ENCODE measurements at regions not wholly inside any gene's neighbourhood (a gene's known extent, or its start where the extent isn't known, plus 50 kb on each side); places are given as distances from the start of the nearest gene placed in this dataset.
"Not testable (repeated sequence)": the region's sequence is repeated elsewhere in the genome, so short reads cannot be mapped to it uniquely, and the experiment has no call there.

DNA sequence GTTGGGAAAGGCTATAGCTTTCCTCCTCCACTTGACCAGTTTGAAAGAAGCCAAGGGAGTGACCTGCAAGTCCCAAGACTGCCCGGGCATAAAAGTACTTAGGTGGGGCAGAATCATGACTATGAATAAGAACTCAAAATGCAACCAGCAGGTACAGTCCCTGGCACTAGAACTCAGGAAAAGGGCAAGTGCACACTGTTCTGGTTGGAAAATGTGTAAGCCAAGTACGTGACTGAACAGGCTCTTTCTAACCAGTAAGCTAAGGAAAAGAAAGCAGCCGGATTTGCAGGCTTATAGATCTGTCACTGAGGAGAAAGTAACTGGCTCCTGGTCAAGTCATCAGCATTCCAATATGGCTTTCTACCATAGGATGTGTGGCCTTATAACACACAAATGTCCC is 101.2 kb upstream of the SLC4A7 start:
- DNase-seq: no peak

DNA sequence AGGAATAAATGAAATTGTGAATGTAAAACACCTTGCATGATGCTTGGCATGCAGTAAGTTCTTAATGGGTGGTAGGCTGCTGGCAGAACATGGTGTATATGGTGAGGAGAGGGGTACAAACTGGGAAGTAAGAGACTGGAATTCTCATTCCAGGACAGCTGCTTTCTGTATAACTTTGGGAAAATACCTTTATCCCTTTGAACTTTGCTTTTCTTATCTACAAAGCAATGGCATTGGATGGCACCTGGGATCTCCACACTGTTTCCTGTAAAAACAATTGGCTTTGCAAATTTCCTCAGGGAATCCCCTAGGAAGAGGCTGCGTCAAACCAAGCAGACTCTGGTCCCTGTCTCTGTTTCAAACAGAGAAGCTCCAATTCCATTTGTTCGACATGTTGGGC is 100.7 kb upstream of the SLC4A7 start:
- DNase-seq: no peak

DNA sequence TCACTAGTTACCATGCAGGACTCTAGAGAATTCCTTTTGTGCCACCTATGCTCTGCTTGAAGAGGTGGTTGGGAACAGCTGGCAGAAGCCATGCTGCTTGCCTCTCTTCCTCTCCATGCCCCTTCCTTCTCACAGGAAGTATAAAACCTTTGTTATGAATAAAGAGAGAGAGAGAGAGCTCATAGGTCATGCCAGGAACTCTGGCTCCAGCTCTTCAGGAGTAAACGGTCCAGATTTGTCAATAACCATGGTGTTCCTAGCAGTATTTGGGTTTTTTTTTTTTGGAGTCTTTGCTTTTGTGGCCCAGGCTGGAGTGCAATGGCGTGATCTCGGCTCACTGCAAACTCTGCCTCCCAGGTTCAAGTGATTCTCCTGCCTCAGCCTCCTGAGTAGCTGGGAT is 97.7 kb upstream of the SLC4A7 start:
- no peak for DNase-seq

DNA sequence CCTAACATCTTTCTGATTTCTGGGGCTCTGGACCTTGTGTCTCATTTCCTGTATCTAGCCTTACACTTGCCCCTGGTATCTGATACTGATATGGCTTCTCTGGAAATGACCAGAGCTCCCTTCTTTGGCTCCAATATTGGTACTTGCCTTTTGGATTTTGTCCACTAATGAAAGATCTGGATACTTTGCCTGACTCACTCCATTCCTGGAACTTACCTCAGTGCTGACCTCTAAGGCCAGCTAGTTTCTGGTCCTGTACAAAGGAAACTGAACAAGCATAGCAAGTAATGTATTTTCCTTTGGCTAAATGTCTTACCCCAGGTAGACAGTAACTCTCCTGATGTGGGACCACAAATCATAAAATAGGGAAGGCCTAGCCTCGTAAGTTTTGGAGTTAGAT is 93.8 kb upstream of the SLC4A7 start:
- no peak for DNase-seq

DNA sequence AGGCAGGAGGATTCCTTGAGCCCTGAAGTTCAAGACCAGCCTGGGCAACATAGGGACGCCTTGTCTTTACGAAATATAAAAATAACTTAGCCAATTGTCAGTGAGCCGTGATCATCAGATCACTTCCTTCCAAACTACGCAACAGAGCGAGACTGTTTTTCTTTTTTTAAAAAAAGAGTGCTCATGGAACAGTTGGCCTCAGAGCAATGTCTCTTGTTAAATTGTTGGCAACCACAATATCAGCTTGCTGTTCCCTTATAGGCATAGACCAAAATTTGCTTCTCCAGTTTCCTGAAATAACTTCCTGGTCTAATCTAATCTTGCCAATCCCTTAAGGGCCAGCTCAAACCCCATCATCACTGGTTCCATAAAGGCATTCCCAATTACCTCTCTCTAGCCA is 93.3 kb upstream of the SLC4A7 start:
- DNase-seq: no peak

DNA sequence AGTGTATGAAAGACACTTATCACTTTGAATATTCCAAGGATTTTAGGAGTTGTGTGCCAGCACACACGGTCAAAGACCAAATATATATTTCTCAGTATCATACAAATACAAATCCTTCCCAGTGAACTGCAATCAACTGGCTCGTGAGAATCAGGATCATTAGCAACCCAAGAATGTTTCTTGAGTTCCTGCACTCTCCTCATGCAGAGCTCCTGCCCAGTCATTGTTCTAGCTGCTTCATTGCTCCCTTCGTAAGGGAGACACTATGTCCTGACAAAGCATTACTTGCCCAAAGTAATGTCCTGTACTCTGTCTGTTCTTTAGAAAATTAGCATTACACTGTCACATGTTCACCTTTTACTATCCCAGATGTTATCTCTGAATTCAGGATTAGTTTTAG is 92.0 kb upstream of the SLC4A7 start:
- DNase-seq: no peak

DNA sequence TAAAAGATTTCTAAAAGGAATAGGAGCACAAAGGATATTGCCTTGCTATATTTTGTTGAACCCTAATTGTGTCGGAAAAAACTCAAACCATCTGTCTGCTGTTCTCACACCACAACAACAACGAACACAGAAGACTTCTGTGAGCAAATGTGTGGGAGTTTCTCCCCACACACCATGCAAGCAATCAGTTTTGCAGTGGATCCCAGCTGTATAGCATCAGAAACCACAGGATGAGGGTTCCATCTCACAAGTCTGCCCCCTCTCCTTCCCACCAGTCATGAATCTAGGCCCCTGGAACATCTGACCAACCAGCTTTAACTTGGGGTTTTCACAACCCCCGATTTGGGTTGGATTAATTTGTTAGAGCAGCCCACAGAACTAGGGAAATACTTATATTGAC is 91.3 kb upstream of the SLC4A7 start:
- DNase-seq: no peak

DNA sequence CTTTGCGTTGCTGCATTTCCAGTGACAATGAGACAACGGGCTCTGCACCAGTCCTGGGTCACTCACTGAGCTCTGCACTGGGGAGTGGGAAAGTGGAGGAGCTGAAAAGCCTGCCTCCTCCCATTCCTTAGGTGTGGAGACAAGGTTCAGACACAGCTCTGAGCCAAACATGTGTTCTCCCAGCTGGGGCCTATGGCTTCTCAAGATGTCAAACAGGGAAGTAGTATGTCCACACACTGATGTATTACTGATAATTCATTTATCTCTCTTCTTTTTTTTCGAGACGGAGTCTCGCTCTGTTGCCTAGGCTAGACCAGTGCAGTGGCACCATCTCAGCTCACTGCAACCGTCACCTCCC is 90.2 kb upstream of the SLC4A7 start:
- DNase-seq: peak in 1 of 2 experiments; percentile 3

DNA sequence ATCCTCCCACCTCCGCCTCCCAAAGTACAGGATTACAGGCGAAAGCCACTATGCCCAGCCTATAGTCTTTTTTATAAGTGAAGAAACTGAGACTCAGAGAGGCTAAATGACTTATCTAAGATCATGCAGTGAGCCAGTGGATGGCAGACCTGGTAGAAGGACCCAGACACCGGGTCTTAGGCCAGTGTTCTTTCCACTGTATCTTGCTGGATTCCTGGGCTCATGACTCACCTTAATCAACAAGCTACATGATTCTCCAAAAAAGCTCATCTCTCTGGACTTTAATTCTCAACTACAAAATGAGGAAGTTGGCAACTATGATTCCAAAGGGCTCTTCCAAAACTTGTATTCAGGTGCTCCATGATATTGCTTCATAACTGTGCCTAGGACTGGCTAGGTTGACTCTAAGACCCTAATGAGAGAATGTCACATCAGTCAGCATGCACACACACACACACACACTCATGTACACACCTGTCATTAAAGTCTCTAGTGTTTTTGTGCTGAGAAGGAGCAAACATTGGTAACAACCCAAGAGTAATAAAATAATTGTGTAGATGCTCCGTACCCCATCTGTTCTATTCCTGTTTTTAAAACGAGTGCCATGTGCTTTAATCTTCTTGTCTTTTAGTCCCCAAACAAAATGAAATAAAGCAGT is 89.7 kb upstream of the SLC4A7 start:
- DNase-seq: no peak

DNA sequence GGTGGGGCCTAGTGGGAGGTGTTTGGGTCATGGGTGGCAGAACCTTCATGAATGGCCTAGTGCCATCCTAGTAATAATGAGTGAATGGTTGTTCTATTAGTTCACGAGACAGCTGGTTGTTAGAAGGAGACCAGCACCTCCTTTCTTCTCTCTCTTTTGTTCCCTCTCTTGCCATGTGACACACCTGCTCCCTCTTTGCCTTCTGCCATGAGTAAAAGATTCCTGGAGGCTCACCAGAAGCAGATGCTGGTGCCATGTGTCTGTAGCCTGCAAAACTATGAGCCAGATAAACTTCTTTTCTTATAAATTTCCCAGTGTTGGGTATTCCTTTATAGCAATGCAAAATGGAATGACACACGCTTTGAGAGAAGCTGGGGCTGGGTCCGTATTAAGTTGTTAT is 89.0 kb upstream of the SLC4A7 start:
- DNase-seq: no peak

DNA sequence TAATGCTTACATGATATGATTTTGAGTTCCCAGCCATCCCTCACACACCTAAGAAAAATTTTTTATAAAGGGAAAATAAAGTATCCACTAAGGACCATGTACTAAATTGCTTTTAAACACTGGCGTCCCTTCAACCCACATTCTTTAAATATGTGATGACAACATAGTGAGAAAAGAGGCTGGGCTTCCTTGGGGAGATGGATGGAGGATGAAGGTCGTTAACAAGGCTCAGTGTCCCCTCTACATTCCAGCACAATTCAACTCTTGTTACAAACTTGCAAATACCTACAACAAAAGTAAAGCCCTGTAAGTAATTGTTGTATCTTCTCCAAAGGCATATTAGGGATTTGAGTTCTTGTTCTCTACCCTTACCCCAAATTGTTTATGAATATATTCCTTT is 87.2 kb upstream of the SLC4A7 start:
- DNase-seq: no peak

DNA sequence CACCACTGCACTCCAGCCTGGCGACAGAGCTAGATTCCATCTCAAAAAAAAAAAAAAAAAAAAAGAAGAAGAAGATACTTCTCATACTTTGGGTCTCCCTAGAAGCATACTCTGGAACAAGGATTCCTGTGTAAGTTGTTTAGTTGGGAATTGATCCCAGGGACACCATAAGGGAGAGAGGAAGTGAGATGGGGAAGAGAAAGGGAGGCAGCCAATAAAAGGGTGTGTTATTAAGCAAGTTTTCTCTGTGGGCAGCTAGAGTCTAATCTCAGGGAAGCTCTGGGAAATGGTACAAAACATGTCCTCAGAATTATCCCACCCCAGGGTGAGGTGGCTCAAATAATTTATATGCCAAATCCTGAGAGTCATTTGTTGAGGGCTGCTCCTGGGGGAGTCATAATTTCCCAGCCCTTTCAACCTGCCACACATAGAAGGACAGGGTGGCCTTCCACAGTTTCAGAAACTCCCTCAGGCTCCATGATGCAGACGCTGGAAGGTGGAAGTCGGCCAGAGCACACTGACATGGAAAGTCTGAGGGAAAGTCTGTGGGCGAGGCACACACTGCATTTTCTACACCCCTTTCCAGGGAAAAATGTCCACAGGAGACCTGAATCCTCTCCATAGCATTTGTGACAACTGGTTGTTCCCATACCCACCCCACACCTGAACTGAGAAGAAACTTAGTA is 86.4 kb upstream of the SLC4A7 start:
- DNase-seq: no peak

DNA sequence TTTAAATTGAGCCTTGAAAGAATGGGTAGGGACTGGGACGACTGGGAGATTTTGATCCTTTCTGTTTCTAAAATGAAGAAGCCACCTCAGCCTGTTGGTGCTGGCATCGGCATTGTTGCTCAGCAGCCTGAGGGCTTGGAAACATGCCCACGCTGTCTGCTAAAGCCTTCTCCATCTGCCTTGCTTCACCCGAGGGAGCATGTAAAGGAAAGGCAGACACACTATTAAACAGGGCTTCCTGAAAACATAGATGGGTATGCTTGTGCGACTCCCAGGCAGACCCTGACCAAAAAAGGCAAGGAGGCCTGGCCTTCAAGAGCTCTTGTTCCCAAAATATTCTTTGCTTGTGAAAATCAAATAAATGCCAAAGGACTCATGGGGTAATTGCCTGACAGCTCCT is 84.2 kb upstream of the SLC4A7 start:
- DNase-seq: peak in 1 of 2 experiments; percentile 49

DNA sequence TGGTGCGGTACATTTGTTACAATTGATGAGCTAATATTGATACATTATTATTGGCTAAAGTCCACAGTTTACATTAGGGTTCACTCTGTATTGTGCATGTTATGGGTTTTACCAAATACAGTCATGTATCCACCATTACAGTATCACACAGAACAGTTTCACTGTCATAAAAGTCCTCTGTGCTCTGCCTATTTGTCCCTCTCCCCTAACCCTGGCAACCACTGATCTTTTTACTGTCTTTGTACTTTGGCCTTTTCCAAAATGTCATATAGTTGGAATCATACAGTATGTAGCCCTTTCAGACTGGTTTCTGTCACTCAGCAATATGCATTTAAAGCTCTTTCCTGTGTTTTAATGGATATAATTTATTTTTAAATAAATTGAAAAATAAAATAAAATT is 83.1 kb upstream of the SLC4A7 start:
- no peak for DNase-seq

DNA sequence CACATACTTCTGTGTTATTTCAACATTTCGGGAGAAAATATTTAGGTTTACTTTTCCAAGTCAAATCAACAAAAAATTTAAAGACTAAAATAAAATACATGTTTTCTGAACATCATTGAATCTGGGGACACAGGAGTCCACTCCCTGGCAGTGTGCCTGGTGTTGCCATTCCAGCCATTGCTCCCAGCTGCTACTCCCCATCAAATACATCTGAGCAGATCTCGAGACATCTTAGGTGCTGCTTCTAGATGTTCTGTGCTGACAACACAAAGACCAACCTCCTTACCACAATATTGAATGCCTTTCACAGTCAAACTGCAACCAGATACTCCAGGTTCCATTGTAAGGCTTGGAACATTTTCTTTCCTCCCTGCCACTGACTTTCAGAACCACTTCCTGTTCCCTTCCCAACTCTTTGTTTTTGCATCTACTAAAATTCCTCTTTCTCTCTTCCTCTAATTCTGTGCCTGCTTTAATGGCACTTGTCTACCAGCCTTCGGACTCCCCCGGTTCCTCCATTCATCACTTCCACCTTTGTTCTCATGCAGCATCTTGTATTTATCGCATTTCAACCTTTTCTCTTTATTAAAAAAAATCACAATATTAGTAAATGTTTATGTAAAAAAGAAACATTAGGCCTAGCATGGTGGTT is 81.1 kb upstream of the SLC4A7 start:
- DNase-seq: no peak

DNA sequence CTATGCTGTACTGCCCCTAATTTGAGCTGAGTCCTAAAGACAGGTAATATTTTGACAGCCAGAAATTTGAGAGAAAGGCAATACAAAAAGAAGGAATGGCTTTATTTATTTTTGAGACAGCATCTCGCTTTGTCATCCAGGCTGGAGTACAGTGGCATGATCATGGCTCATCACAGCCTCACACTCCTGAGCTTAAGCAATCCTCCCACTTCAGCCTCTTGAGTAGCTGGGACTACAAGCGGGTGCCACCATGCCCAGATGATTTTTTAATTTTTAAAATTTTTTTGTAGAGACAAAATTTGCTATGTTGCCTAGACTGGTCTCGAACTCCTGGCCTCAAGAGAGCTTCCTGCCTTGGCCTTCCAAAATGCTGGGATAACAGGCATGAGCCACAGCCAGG is 77.4 kb upstream of the SLC4A7 start:
- DNase-seq: no peak

DNA sequence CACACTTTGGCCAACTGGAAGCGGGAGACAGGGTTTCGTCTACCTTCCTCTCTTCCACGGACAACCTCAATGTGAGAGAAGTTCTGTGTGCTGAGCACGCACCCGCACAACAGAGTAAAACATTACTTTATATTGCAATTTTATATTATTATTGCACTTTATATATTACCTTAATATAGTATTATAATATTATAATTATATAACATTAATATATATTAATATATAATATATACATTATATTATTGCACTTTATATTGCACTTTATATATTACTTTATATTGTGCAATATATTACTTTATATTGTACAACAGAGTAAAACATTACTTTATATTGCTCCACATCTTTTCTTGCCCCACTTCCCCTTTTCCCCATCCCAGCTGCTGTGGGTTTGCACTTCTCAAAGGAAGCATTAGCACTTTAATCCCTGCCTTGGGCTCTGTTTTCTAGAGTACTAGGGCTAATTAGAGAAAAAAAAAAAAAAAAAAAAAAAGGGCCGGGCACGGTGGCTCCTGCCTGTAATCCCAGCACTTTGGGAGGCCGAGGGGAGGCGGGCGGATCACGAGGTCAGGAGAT is 76.4 kb upstream of the SLC4A7 start:
- no peak for DNase-seq

DNA sequence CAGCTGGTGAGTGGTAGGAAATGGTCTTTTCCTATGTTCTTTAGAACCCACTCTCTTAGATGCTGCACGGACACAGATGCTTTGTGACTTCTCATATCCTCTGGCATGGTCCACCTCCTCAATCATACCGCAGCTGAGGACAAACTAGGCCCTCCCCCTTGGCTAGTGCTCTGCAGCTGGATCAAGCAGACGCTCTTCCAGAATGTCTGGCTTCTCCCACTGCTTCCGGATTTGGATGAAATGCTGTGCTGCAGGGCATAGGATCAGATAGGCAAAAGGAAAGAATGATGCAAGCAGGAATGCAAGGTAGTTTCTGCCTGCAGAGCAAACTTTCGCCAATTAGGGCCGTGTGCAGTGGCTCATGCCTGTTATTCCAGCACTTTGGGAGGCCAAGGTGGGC is 75.7 kb upstream of the SLC4A7 start:
- DNase-seq: no peak

DNA sequence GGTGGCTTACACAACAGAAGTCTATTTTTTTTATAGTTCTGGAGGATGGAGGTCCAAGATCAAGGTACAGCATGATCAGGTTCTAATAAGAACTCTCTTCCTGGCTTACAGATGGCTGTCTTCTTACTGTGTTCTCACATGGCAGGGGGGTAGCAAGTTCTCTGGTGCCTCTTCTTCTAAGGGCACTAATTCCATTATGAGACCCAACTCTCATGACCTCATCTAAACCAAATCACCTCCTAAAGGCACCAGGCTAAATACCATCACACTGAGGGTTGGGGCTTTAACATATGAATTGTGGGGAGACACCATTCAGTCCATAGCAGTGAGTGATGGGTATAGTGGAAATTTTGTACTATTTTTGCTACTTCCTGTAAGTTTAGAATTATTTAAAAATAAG is 75.2 kb upstream of the SLC4A7 start:
- no peak for DNase-seq

DNA sequence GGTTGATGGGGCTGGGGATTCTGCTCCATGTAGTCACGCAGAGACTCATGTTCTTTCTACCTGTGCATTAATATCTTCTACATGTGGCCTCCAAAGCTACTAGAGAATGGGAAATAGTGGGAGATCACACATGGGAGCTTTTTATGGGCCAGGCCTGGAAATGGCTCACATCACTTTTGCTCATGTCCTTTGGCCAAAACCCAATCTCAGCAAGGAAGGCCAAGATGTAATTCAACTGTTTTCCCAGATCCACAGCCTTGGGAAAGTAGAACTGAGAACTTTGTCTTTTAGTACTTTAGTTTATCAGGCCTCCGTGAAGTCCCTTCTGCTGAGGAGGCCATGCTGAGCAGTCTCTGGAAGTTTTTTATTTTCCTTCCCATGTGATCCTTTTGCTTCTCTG is 73.2 kb upstream of the SLC4A7 start:
- no peak for DNase-seq

DNA sequence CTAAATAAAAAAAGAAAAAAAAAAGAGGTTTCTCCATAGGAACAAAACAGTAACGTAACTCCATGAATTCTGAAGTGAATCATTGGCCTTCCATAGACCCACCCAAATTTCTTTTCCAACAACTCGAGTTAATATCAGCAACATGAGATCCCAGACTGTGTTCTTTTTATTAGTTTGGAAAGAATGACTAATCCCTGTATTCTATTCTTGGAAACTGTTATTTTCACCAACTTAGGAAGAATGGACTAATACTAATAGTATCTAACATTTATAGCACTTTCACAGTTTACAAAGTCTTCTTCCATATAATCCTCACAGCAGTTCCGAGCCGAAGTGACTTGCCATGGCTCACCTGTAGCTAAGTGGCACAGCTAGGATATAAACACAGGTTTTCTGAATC is 72.7 kb upstream of the SLC4A7 start:
- DNase-seq: no peak

DNA sequence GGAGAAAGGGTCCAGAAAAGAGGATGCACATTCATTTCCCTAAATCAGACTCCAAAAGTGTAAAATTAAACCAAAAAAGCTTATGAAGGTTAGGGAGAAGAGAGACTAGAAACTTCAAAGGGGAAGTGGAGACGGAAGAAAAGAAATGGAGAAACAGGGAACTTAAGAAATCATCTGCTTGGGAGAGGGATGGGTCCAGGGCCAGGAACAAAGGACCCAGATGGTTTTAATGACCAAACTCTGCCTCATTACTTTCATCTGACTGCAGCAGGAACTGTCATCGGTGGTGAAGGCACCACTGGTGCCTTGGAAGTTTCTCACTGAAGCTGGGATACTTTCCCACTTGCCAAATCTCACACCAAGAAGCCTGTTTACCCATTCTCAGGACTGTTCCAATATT is 70.5 kb upstream of the SLC4A7 start:
- no peak for DNase-seq

DNA sequence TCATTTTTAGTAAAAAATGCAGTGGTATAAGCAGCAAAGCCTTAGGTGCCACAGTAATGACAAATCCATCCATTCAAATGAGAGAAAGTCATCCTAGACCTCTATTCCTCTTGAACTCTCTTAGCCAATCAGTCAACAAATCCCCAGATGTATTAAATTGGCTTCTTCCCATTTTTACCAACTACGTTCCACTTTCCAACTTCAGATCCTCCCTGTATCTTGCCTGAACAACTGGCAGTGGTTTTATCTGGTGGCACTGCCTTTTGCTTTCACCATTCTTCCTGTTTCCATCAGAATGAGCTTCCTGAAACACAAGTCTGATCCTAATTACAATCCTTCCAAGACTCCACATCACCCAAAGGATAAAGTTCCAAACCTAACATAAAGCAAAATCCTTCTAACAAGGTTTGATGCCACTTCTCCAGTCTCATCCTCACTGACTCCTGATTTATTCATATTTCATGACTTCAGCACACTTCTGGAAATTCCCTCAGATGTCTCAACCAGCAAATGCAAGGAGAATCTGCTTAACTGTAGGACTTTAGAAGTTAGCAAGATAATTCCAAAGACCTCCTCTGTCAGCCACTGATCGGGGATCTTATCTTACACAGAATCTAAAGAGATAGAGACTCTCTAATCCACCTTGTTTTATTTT is 69.8 kb upstream of the SLC4A7 start:
- no peak for DNase-seq

DNA sequence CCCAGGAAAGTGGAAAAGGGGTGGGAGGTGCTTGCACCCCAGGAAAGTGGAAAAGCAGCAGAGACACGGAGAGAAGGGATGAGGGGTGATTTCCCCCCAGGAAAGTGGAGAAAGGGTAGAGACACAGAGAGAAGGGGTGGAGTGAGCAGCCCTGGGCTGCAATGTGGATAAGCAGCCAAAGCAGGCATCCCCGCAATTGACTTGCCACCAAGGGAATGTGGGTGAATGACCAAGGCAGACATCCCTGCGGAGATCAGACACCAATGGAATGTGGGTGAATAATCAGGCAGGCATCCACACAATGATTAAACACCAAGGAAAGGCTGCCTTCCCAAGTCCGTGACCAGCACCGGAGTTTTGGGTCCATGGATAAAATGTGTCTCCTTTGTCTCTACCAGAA is 68.5 kb upstream of the SLC4A7 start:
- DNase-seq: not testable (repeated sequence)
